Heart left ventricle (tissue), 13 donors: ENCODE measurements at regions not wholly inside any gene's neighbourhood (a gene's known extent, or its start where the extent isn't known, plus 50 kb on each side); places are given as distances from the start of the nearest gene placed in this dataset.

ENCODE experiments used
- CTCF ChIP-seq, 12 donors: fragments of 200-600 bp; sonication (generic) in 4 of 12; IDR thresholded peaks; one replicate each; pipeline versions ENCODE4 v1.5.0 to v1.8.0; 2018 to 2022; ENCODE audit warnings: antibody characterized with exemption in 12 of 12, mild to moderate bottlenecking in 5 of 12
- POLR2A ChIP-seq, 2 donors: fragments of 450-650 bp; IDR thresholded peaks; one replicate each; pipeline ENCODE4 v1.6.1; 2017; ENCODE audit warnings: antibody characterized with exemption in 2 of 2, mild to moderate bottlenecking in 2 of 2, moderate library complexity in 2 of 2
- donor health status: ischemic (EF 13 %, LVEDD 7.1; RV severe dilation, severe dysfunction).
- donor health status: DM: no; HTN: yes; CAD: no.
- donor health status: DM: no; HTN: no; CAD: no.
- donor health status: ischemic (EF 25% LVEDD 6.9; RV normal size, moderate dysfunction).
- donor health status: ischemic (EF 25% LVEDD 5.7; RV mildly dilated, moderate dysfunction).
- donor health status: ischemic (EF 35%, LVEDD 5.7; RV mildly dilated, moderate dysfunction).
- donor health status: nonischemic (EF 11% LVEDD 7.7; RV severe dilation, severe dysfunction).
- donor health status: DM: yes; HTN: yes; CAD: no.
- donor health status: PGD.
- donor health status: ischemic (EF 29% LVEDD 5.4; RV normal size, mild dysfunction).
- donor health status: nonischemic (EF 23%, LVEDD 6.1; RV moderate dilation, normal function).

GRCh38 chr6:11373208-11373607 lies 140.7 kb upstream of the NEDD9 start:
- TF ChIP-seq CTCF (IDR thresholded peaks at IDR 0.05) = no peak
- no peak for TF ChIP-seq POLR2A (IDR thresholded peaks at IDR 0.05)
